Muscle of leg (tissue), 3 donors: ENCODE measurements at regions not wholly inside any gene's neighbourhood (a gene's known extent, or its start where the extent isn't known, plus 50 kb on each side); places are given as distances from the start of the nearest gene placed in this dataset.

Experiments
- DNase-seq: peaks from one replicate; pipeline ENCODE4 v3.0.0; 2013
- H3K27ac ChIP-seq: one replicate; pipeline ENCODE4 v1.5.1; 2013; ENCODE audit warnings: mild to moderate bottlenecking, low read length, control low read depth
- H3K27me3 ChIP-seq: one replicate; pipeline ENCODE4 v1.6.1; 2013; ENCODE audit warnings: low read length; ENCODE audit not compliant: control insufficient read depth, insufficient read depth
- H3K36me3 ChIP-seq: one replicate; pipeline ENCODE4 v1.6.1; 2013; ENCODE audit warnings: low read length; ENCODE audit not compliant: control insufficient read depth, insufficient read depth
- H3K4me1 ChIP-seq: one replicate; pipeline ENCODE4 v1.6.1; 2013; ENCODE audit warnings: low read length; ENCODE audit not compliant: control insufficient read depth, insufficient read depth
- H3K4me3 ChIP-seq: one replicate; pipeline ENCODE4 v1.5.1; 2013; ENCODE audit warnings: low read length, control low read depth
- H3K9me3 ChIP-seq: replicated peaks from 2 replicates; pipeline ENCODE4 v1.6.1; 2013; ENCODE audit warnings: low read depth, low read length; ENCODE audit not compliant: control insufficient read depth
- WGBS: methylation state at CpG from one replicate; pipeline ENCODE4 v1.1.5; 2013; ENCODE audit warnings: missing lambda C conversion rate; ENCODE audit not compliant: insufficient coverage; 5-methylcytosine and 5-hydroxymethylcytosine counted together

- H3K4me3 ChIP-seq = no peak overlapping the region
- H3K4me1 ChIP-seq = no peaks in the 10 kb centered on the region
- H3K36me3 ChIP-seq = no peaks in the 10 kb centered on the region
- peaks cover 2% of the 10 kb centered on the region for H3K9me3 ChIP-seq
- 50% methylated on average over 7 of the region's 8 CpGs for WGBS
- H3K27ac ChIP-seq = no peak overlapping the region
- H3K27me3 ChIP-seq = peaks cover 2% of the 10 kb centered on the region
- DNase-seq = peak; percentile 33
Measured at GRCh38 chrX:102067966-102068723, 57.3 kb upstream of the TCEAL2 start.

GRCh38 chrX:102063445-102064074, 61.9 kb upstream of the TCEAL2 start:
- H3K4me1 ChIP-seq = no peaks in the 10 kb centered on the region
- H3K9me3 ChIP-seq = peaks cover 2% of the 10 kb centered on the region
- no peak for DNase-seq
- H3K27ac ChIP-seq = no peak overlapping the region
- WGBS = no CpG with 5 or more reads among the region's 2 CpGs
- H3K4me3 ChIP-seq = no peak overlapping the region
- H3K36me3 ChIP-seq = no peaks in the 10 kb centered on the region
- no peaks in the 10 kb centered on the region for H3K27me3 ChIP-seq

- no peak overlapping the region for H3K4me3 ChIP-seq
- peaks cover 9% of the 10 kb centered on the region for H3K9me3 ChIP-seq
- H3K36me3 ChIP-seq = no peaks in the 10 kb centered on the region
- peaks cover 3% of the 10 kb centered on the region for H3K27me3 ChIP-seq
- no peaks in the 10 kb centered on the region for H3K4me1 ChIP-seq
- no peak for DNase-seq
- H3K27ac ChIP-seq = no peak overlapping the region
- WGBS = no CpG with 5 or more reads among the region's 2 CpGs
Measured at GRCh38 chrX:102044496-102044895, 81.0 kb upstream of the TCEAL2 start.

- Histone ChIP-seq H3K9me3 (peaks cover 9% of the 10 kb centered on the region), H3K4me3 (no peak overlapping the region), H3K36me3 (no peaks in the 10 kb centered on the region), H3K27me3 (peaks cover 3% of the 10 kb centered on the region), H3K4me1 (no peaks in the 10 kb centered on the region), H3K27ac (no peak overlapping the region)
- WGBS = 90% methylated on average over 2 of the region's 3 CpGs
- DNase-seq = no peak
Measured at GRCh38 chrX:102043380-102043779, 82.1 kb upstream of the TCEAL2 start.

GRCh38 chrX:102042372-102043325, 82.8 kb upstream of the TCEAL2 start:
- no peak overlapping the region for H3K27ac ChIP-seq
- no peaks in the 10 kb centered on the region for H3K4me1 ChIP-seq
- H3K4me3 ChIP-seq = no peak overlapping the region
- peaks cover 3% of the 10 kb centered on the region for H3K27me3 ChIP-seq
- DNase-seq = no peak
- peaks cover 9% of the 10 kb centered on the region for H3K9me3 ChIP-seq
- 87% methylated on average over 5 of the region's 7 CpGs for WGBS
- H3K36me3 ChIP-seq = no peaks in the 10 kb centered on the region

- no peak overlapping the region for H3K4me3 ChIP-seq
- DNase-seq = no peak
- peaks cover 23% of the 10 kb centered on the region for H3K9me3 ChIP-seq
- no peaks in the 10 kb centered on the region for H3K4me1 ChIP-seq
- 49% methylated on average over 2 of the region's 2 CpGs for WGBS
- no peaks in the 10 kb centered on the region for H3K27me3 ChIP-seq
- H3K36me3 ChIP-seq = no peaks in the 10 kb centered on the region
- no peak overlapping the region for H3K27ac ChIP-seq
Measured at GRCh38 chrX:102029026-102029425, 96.5 kb upstream of the TCEAL2 start.

- WGBS = 67% methylated on average over 1 of the region's 4 CpGs
- Histone ChIP-seq H3K36me3 (no peaks in the 10 kb centered on the region), H3K4me1 (no peaks in the 10 kb centered on the region)
Measured at GRCh38 chrX:102018208-102018607, 86.4 kb upstream of the ZMAT1 start.

GRCh38 chrX:102008901-102009300, 77.1 kb upstream of the ZMAT1 start:
- no peak overlapping the region for H3K4me3 ChIP-seq
- no peaks in the 10 kb centered on the region for H3K36me3 ChIP-seq
- no peak for DNase-seq
- H3K27ac ChIP-seq = no peak overlapping the region
- H3K9me3 ChIP-seq = peaks cover 4% of the 10 kb centered on the region
- no peaks in the 10 kb centered on the region for H3K27me3 ChIP-seq
- no peaks in the 10 kb centered on the region for H3K4me1 ChIP-seq

More at GRCh38 chrX:102018208-102018607, 86.4 kb upstream of the ZMAT1 start:
- H3K27me3 ChIP-seq = peaks cover 8% of the 10 kb centered on the region
- no peak overlapping the region for H3K4me3 ChIP-seq
- no peak overlapping the region for H3K27ac ChIP-seq
- peaks cover 7% of the 10 kb centered on the region for H3K9me3 ChIP-seq
- DNase-seq = no peak

GRCh38 chrX:101999644-102000539, 68.1 kb upstream of the ZMAT1 start:
- no peak for DNase-seq
- no peaks in the 10 kb centered on the region for H3K4me1 ChIP-seq
- H3K9me3 ChIP-seq = peaks cover 7% of the 10 kb centered on the region
- 63% methylated on average over 7 of the region's 7 CpGs for WGBS
- no peak overlapping the region for H3K4me3 ChIP-seq
- H3K36me3 ChIP-seq = no peaks in the 10 kb centered on the region
- no peaks in the 10 kb centered on the region for H3K27me3 ChIP-seq
- no peak overlapping the region for H3K27ac ChIP-seq
